Astrocyte of the cerebellum (primary cell): ENCODE measurements at regions not wholly inside any gene's neighbourhood (a gene's known extent, or its start where the extent isn't known, plus 50 kb on each side); places are given as distances from the start of the nearest gene placed in this dataset.
"Not testable (repeated sequence)": the region's sequence is repeated elsewhere in the genome, so short reads cannot be mapped to it uniquely, and the experiment has no call there.

Experiments
- DNase-seq: peaks from one replicate; pipeline ENCODE4 v3.0.0-alpha.2; 2011; ENCODE audit warnings: low read depth
- H3K4me3 ChIP-seq: 2 replicates; pipeline ENCODE4 v1.5.1; 2011; ENCODE audit warnings: mild to moderate bottlenecking, low read depth, low read length, moderate library complexity
- in situ Hi-C: cut with HindIII; loops from 2 replicates; pipeline ENCODE4 v1.10.0; 2017; ENCODE audit warnings: low sequenced_read_pairs
- TF ChIP-seq, protein P1 (sequence below): IDR thresholded peaks from 2 replicates; pipeline ENCODE4 v1.5.1; 2012; ENCODE audit warnings: low read length, low read depth, moderate library complexity, mild to moderate bottlenecking; ENCODE audit errors: missing control alignments

DNA sequence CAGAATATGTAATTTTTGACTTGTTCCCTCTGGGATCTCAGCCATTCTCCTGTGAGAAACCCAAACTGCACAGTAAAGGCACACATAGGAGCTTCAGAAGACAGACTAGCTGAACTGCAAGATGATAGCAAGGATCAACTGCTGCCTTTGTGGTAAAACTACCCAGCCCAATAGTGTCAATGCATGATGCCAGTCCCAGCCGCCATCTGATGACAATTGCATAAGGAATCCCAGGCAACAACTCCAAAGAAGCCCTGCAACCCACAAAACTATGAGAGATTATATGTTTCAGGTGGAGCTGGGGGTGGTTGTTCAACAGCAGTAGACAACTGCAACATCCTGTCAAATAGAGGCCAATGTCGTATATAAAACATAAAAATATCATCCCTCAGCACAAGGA is 192.4 kb upstream of the ARPP21 start:
- TF ChIP-seq, protein P1, sequence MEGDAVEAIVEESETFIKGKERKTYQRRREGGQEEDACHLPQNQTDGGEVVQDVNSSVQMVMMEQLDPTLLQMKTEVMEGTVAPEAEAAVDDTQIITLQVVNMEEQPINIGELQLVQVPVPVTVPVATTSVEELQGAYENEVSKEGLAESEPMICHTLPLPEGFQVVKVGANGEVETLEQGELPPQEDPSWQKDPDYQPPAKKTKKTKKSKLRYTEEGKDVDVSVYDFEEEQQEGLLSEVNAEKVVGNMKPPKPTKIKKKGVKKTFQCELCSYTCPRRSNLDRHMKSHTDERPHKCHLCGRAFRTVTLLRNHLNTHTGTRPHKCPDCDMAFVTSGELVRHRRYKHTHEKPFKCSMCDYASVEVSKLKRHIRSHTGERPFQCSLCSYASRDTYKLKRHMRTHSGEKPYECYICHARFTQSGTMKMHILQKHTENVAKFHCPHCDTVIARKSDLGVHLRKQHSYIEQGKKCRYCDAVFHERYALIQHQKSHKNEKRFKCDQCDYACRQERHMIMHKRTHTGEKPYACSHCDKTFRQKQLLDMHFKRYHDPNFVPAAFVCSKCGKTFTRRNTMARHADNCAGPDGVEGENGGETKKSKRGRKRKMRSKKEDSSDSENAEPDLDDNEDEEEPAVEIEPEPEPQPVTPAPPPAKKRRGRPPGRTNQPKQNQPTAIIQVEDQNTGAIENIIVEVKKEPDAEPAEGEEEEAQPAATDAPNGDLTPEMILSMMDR = no peak
- H3K4me3 ChIP-seq = no peak overlapping the region
- no peak for DNase-seq
- in situ Hi-C loops = no loop called here

DNA sequence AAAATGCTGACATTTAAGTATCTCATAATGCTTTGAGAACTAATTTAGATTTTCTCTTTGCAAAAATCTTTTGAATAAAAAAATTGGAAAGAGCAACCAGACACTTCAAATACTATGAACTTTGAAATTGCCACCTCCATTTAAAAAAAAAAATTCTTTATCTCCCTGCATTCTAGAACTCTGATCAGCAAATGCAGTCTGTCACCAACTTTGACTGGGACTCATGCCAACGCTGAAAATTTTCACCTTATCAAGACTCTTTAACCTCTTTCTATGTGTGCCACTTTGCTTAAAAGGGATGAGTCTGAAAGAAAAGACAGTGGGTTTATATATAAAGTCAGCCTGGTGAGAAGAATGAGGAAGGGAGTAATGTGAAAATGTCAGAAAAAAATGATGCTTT is 191.2 kb upstream of the ARPP21 start:
- no peak overlapping the region for H3K4me3 ChIP-seq
- no peak for DNase-seq
- in situ Hi-C loops = no loop called here
- TF ChIP-seq, protein P1 = no peak

DNA sequence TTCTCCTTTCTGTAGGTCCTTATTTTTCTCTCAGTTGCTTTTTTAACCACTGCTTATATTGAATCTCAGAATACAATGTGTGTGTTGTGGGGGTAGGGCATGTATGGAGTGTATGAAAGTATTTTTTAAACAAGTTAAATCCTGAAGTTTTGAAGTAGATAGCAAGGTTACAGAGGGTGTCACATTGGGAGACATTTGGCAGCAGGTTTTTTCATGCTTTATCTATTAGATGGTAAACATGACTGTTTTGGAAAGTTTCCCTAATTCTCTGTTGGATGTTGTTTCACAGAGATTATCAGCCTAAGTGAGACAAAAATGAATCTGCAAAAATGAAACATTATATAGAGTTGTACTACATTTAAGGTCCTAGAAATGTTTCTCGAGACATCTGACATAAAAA is 190.6 kb upstream of the ARPP21 start:
- in situ Hi-C loops = no loop called here
- TF ChIP-seq, protein P1 = no peak
- no peak for DNase-seq
- H3K4me3 ChIP-seq = no peak overlapping the region

- in situ Hi-C loops, DNase-seq: not testable (repeated sequence)
Observed at GRCh38 chr3:35454819-35455218, 184.5 kb upstream of the ARPP21 start.

DNA sequence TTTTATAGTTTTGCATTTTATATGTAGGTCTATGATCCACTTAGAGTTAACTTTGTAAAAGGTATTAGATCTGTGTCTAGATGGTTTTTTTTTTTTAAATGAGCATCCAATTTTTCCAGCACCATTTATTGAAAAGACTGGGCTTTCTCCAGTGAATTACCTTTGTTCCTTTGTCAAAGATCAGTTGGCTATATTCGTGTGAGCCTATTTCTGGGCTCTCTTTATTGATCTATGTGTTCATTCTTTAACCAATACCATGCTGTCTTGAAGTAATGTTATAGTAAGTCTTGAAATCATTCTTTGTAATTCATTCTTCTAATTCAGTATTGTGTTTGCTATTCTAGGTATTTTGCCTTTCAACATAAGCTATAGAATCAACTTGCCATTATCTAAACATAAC is 165.4 kb upstream of the ARPP21 start:
- in situ Hi-C loops = no loop called here
- TF ChIP-seq, protein P1 = no peak
- H3K4me3 ChIP-seq = no peak overlapping the region
- DNase-seq = no peak

More at GRCh38 chr3:35454819-35455218, 184.5 kb upstream of the ARPP21 start:
- H3K4me3 ChIP-seq = not testable (repeated sequence)

DNA sequence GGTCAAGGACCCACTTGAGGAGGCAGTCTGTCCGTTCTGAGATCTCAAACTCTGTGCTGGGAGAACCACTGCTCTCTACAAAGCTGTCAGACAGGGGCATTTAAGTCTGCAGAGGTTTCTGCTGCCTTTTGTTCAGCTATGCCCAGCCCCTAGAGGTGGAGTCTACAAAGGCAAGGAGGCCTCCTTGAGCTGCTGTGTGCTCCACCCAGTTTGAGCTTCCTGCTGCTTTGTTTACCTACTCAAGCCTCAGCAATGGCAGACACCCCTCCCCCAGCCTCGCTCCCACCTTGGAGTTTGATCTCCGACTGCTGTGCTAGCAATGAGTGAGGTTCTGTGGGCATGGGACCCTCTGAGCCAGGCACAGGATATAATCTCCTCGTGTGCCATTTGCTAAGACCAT is 156.8 kb upstream of the ARPP21 start:
- in situ Hi-C loops, H3K4me3 ChIP-seq, DNase-seq: not testable (repeated sequence)

DNA sequence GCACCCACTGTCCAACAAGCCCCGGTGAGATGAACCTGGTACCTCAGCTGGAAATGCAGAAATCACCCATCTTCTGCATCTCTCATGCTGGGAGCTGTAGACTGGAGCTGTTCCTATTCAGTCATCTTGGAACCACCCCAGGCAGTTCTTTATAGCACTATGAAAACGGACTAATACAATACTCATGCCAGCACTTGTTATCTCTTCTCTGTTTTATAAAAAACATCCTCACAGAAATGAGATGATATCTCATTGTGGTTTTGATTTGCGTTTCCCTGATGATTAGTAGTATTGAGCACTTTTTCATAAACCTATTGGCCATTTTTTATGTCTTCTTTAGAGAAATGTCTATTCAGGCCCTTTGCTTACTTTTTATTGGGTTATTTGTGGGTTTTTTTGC is 156.2 kb upstream of the ARPP21 start:
- TF ChIP-seq, protein P1 = no peak
- in situ Hi-C loops = no loop called here
- DNase-seq = no peak
- H3K4me3 ChIP-seq = no peak overlapping the region

DNA sequence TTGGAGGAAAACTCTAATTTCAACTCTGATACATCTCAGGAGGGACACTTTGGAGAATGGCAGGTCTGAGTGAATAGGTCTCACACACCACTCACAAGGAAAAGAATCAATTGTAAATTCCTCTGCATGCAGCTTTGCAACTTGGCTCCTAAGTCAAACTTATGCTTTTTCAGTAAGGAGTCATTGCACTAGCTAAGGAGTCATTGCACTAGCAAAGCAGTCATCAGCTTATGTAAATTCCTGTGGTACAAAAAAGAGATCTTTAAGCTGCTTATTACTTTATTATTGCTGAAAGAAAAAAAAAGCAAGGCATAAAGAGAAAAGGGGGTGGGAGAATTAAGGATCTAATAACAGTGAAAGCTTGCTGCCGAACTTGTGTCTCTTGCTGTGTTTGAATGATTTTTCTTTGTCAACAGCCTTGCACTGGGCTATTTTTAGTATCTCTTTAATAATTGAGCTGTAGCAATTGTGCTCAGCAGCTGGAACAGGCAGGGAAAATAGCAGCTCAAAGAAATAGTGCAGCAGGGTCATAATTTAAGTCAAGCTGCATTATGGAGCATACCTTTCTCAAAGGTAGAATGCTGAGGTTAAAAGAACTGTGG is 154.3 kb upstream of the ARPP21 start:
- in situ Hi-C loops = no loop called here
- TF ChIP-seq, protein P1 = no peak
- no peak for DNase-seq
- no peak overlapping the region for H3K4me3 ChIP-seq
